Activated CD4-positive, alpha-beta T cell treated with anti-CD3 and anti-CD28 coated beads, Interleukin-2, amount 10 ng/mL, durations not matched to agents 7 days and 5 days (primary cell): ENCODE measurements at regions not wholly inside any gene's neighbourhood (a gene's known extent, or its start where the extent isn't known, plus 50 kb on each side); places are given as distances from the start of the nearest gene placed in this dataset.

Experiments
- CTCF ChIA-PET: fragments of 350-600 bp; sonication (Branson Sonifier 250); formaldehyde crosslinking; loops from one replicate; lab custom pipeline; 2021; ENCODE audit warnings: antibody characterized with exemption; lab: Charles Lee
- POLR2A ChIA-PET: fragments of 350-600 bp; sonication (Branson Sonifier 250); formaldehyde crosslinking; loops from one replicate; lab custom pipeline; 2021; ENCODE audit warnings: antibody characterized with exemption; lab: Charles Lee
- DNase-seq: peaks from one replicate; pipeline ENCODE4 v3.0.0-alpha.2; 2020
- H3K27ac Mint-ChIP-seq: one replicate; pipeline ENCODE4 v1.8.0; 2021; ENCODE audit warnings: mild to moderate bottlenecking, moderate library complexity, mixed read lengths
- H3K27me3 Mint-ChIP-seq: one replicate; pipeline ENCODE4 v1.8.0; 2021; ENCODE audit warnings: mixed read lengths
- H3K36me3 Mint-ChIP-seq: one replicate; pipeline ENCODE4 v1.8.0; 2021; ENCODE audit warnings: low read depth, mixed read lengths
- H3K4me1 Mint-ChIP-seq: one replicate; pipeline ENCODE4 v1.8.0; 2021; ENCODE audit warnings: mixed read lengths
- H3K4me3 Mint-ChIP-seq: one replicate; pipeline ENCODE4 v1.8.0; 2021; ENCODE audit warnings: mild to moderate bottlenecking, moderate library complexity, mixed read lengths
- H3K9me3 Mint-ChIP-seq: one replicate; pipeline ENCODE4 v1.8.0; 2021; ENCODE audit warnings: mixed read lengths

DNA sequence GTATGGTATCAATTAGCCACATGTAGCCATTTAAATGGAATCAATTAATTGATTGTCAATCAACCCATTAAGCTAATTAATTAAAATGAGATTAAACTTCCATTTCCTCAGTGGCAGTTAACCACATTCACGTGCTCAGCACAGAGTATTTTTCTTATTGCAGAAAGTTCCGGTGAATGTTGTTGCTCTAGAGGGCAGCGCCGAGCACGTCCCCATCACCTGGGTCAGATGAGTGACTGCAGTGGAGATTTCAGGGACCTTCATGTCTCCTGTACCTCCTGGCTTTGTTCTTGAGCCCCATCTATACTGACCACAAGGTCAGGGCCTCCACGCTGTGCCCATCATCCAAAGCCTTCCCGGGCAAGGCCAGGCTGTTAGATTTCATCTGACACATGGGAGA, 168.8 kb upstream of the MKI67 start:
- POLR2A ChIA-PET: no interaction called here
- Mint-ChIP-seq H3K27me3 (no peaks in the 10 kb centered on the region), H3K4me1 (no peaks in the 10 kb centered on the region), H3K27ac (no peak overlapping the region), H3K36me3 (no peaks in the 10 kb centered on the region), H3K9me3 (peaks cover 3% of the 10 kb centered on the region), H3K4me3 (no peak overlapping the region)
- no peak for DNase-seq
- CTCF ChIA-PET: no interaction called here

DNA sequence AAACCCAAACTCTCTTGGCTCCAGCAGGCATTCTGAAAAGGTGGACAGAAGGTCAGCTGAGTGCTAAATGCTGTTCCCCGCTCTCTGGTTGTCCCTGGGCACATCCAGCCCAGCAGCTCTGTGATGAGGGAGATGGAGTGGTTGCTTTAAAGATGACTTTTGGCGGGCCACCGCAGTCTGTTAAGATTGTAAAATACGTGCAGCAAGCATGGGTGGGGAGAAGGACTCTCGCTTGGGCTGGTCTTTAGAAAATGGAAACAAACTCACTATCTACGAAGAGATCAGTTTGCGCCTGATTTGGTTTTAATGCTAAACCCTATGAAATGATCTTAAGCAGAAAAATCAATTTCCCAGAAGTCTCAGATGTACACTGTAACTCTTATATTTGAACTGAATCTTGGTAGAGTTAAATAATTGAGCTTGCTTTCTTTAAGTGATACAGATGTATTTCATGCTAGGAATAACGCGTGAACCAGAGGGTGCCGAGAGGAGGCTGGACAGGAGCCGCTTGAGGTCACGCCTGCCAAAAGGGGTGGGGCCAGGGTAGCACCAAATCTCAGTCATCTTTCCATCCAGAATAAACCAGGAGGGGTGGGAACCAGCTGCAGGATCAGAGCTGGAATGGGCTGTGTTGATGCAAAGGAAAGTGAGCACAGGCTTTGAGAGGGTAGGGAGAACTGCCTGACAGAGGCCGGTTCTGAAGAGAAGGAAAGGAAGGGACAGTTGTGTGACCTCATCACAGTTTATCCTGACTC, 170.2 kb upstream of the MKI67 start:
- Mint-ChIP-seq H3K4me3 (no peak overlapping the region), H3K9me3 (no peaks in the 10 kb centered on the region), H3K36me3 (no peaks in the 10 kb centered on the region), H3K4me1 (no peaks in the 10 kb centered on the region), H3K27me3 (no peaks in the 10 kb centered on the region), H3K27ac (no peak overlapping the region)
- ChIA-PET POLR2A (no interaction called here), CTCF (no interaction called here)
- no peak for DNase-seq

DNA sequence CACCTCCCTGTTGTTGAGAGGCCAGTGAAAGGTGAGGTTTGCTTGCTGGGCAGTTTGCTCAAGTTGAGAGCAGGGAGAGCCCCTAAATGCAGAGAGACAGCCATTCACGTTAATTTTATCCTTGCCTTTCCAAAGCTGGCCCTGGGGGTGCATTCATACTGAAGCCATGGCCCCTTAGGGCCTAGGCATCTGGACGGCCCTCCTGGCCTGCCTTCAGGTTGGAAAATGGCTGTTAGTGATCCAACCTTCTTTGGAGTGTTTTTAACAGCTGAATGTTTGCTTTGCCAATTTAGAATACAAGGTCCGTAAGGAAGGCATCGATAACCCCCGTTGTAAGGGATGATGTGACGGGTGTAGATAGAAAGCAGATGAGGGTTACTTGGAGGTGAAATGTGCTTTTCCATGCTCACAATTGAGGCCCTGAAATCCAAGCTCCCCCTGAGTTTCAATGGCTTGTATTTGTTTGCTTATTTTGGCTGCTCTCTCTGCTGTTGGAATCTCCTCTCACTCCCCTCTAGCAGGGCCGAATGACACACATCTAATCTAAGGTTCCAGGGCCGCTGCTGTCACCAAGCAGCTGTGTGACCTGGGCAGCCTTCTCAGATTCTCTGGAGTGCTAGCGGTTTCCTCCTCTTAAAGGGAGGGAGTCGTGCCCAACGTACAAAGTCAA, 171.6 kb upstream of the MKI67 start:
- no peaks in the 10 kb centered on the region for H3K9me3 Mint-ChIP-seq
- DNase-seq: no peak
- ChIA-PET POLR2A (no interaction called here), CTCF (interaction anchor here (0.6 kb wide), 1 partner anchor 56 kb away, joined by 3 read pairs; no protein-coding TSS in a partner anchor)
- H3K27me3 Mint-ChIP-seq: no peaks in the 10 kb centered on the region
- H3K36me3 Mint-ChIP-seq: no peaks in the 10 kb centered on the region
- H3K4me1 Mint-ChIP-seq: no peaks in the 10 kb centered on the region
- H3K4me3 Mint-ChIP-seq: no peak overlapping the region
- no peak overlapping the region for H3K27ac Mint-ChIP-seq

DNA sequence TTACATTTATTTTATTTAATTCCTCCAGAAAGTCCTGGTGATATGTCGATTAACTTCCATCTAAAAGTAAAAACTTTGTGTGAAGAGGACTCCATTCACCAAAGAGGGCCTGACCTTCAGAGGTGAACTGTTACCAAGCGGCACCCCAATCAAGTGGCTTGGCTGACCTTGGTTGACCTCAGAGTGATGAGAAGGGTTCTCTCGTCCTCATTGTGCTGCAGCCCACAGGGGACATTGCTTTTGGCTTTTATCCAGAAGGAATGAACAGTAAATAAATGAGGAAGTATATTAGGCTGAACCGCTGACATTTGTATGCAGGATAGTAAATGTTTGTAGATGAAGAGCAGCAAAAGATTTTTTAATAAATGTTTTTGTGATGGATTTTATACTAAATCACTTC, 172.4 kb upstream of the MKI67 start:
- H3K27me3 Mint-ChIP-seq: no peaks in the 10 kb centered on the region
- no peaks in the 10 kb centered on the region for H3K9me3 Mint-ChIP-seq
- POLR2A ChIA-PET: no interaction called here
- DNase-seq: no peak
- no peak overlapping the region for H3K27ac Mint-ChIP-seq
- H3K4me1 Mint-ChIP-seq: no peaks in the 10 kb centered on the region
- no peak overlapping the region for H3K4me3 Mint-ChIP-seq
- no peaks in the 10 kb centered on the region for H3K36me3 Mint-ChIP-seq
- CTCF ChIA-PET: no interaction called here

DNA sequence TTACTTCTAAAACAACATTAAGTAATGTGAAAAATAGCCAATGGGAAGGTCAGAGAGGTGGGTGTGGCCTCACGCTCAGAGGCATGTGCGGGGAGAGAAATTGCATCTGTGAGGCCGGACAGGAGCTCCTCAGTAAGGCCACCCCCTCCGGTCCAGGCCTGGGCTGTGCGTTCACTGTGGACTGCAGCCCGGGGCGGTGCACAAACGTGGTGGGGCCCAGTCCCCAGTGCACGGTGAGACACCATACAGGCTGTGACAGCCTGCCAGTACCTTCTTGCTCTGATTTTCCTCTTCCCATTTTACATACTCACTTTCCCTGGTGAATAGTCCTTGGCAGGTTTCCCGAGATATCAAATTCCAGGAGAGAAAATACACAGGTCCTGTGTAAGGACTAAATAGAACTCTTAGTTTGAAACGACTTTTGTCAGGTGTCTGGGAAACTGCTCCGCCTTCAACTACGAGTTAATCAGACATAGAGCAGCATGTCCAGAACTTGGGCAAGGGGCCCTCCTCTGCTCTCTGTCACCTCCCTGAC, 174.1 kb upstream of the MKI67 start:
- H3K36me3 Mint-ChIP-seq: no peaks in the 10 kb centered on the region

DNA sequence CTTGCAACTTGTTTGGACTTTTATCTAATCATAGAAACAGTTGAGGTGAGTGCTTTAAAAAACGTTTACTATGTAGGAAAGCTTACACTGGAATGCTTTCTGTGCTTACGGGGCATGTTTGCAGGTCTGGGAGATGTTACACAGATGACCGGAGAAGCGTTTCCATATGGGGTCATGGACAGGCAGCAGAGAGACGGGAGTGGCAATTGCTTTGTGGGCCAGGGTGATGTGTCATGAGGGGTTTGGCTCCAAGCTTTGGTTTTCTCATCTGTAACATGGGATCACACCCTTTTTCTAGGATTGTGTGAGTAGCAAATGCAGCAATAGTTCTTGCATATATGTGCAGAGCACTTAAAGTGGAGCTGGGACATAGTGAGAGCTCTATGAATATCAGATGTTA, 174.8 kb upstream of the MKI67 start:
- H3K36me3 Mint-ChIP-seq: no peaks in the 10 kb centered on the region
- ChIA-PET CTCF (no interaction called here), POLR2A (no interaction called here)
- no peak overlapping the region for H3K27ac Mint-ChIP-seq
- H3K4me1 Mint-ChIP-seq: no peaks in the 10 kb centered on the region
- no peaks in the 10 kb centered on the region for H3K9me3 Mint-ChIP-seq
- no peaks in the 10 kb centered on the region for H3K27me3 Mint-ChIP-seq
- DNase-seq: no peak
- H3K4me3 Mint-ChIP-seq: no peak overlapping the region

More for the DNA sequence above, 174.1 kb upstream of the MKI67 start:
- ChIA-PET CTCF (no interaction called here), POLR2A (no interaction called here)
- DNase-seq: no peak
- no peaks in the 10 kb centered on the region for H3K4me1 Mint-ChIP-seq
- no peak overlapping the region for H3K4me3 Mint-ChIP-seq
- H3K9me3 Mint-ChIP-seq: no peaks in the 10 kb centered on the region
- no peak overlapping the region for H3K27ac Mint-ChIP-seq
- no peaks in the 10 kb centered on the region for H3K27me3 Mint-ChIP-seq

DNA sequence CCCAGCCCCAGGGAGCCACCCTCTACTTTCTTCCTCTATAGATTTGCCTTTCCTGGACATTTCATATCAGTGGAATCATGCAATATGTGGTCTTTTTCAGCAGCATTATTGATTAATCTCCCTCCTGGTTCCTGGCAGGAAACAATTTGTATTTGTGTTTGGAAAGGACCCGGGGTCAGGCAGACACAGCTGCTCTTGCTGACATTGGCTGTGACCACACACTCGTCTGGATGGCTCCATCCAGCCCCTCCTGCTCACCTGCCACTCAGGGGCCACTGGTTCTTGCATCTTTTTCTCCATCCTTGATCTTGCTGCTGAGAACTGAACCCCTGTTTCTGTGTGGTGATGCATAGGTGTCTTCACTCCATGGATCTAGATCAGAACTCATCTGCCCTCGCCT, 176.6 kb upstream of the MKI67 start:
- Mint-ChIP-seq H3K36me3 (no peaks in the 10 kb centered on the region), H3K27me3 (no peaks in the 10 kb centered on the region), H3K9me3 (no peaks in the 10 kb centered on the region), H3K4me1 (no peaks in the 10 kb centered on the region), H3K27ac (no peak overlapping the region), H3K4me3 (no peak overlapping the region)
- ChIA-PET CTCF (no interaction called here), POLR2A (no interaction called here)
- no peak for DNase-seq

DNA sequence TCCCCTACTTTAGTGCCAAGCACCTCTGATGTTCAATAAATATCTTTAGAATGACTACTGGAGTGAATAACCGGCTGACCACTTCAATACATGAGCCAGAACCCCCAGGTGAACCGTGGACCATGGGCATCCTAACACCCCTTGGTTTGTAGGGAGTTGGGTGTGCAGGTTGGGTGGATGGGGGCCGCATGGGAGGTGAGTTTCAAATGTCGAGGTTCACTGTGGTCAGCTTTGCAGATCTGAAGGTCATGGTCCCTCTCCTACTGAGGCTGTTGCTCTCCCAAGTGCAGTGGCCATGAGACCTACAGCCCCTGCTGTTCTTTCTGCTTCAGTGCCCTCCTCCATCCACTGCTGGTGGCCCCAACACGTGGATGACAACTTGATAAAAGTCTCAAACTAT, 178.0 kb upstream of the MKI67 start:
- Mint-ChIP-seq H3K4me3 (no peak overlapping the region), H3K27me3 (no peaks in the 10 kb centered on the region), H3K9me3 (no peaks in the 10 kb centered on the region), H3K36me3 (no peaks in the 10 kb centered on the region), H3K27ac (no peak overlapping the region), H3K4me1 (no peaks in the 10 kb centered on the region)
- ChIA-PET CTCF (no interaction called here), POLR2A (no interaction called here)
- no peak for DNase-seq

DNA sequence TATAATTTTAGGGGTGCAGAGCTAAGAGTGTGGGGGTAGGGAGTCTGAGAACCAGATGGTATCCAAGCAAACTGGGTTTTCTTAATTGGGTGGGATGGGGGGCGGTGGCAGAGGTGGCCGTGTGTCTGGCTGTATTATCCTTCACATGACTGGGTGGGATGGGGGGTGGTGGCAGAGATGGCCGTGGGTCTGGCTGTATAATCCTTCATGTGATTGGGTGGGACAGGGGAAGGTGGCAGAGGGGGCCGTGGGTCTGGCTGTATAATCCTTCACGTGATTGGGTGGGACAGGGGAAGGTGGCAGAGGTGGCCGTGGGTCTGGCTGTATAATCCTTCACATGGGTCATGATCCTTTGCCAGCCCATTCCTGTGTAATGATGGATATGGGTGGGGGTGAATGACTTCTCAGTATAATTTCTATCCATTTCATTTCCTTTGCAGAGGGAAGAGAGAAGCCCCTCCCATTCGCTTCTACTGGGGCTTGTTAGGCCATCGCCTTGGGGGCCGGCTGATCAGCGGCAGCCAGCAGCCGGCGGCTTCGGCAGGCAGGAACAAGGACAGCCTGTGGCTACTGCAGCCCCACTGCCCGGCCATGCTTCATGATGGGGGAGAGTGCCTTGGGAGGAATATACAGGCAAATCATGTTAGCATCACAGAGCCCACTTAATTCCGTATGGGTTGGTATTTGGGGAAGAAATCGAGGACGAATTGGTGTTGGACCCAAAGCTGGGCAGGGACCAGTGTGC, 179.6 kb upstream of the MKI67 start:
- no peak for DNase-seq
- H3K4me3 Mint-ChIP-seq: no peak overlapping the region
- H3K36me3 Mint-ChIP-seq: no peaks in the 10 kb centered on the region
- H3K27ac Mint-ChIP-seq: no peak overlapping the region
- ChIA-PET POLR2A (no interaction called here), CTCF (no interaction called here)
- H3K9me3 Mint-ChIP-seq: no peaks in the 10 kb centered on the region
- no peaks in the 10 kb centered on the region for H3K4me1 Mint-ChIP-seq
- H3K27me3 Mint-ChIP-seq: no peaks in the 10 kb centered on the region

DNA sequence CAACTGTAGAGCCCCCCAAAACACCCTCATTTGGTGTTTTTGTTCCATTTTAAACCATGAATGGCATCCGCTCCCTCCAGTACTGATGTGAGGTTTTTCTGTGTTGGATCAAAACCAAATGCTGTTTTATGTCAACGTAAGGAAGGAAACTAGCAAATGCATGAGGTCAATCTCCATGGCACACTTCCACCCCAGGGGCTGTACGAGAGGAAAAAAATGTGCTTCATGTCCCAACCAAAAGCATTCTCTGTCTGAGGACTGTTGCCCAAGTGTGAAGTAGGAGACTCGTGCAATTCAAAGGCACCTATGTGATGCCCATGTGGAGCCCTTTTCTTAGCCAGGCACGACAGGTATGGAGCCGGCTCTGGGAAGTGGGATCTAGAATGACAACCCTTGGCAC, 180.3 kb upstream of the MKI67 start:
- Mint-ChIP-seq H3K36me3 (no peaks in the 10 kb centered on the region), H3K27ac (no peak overlapping the region), H3K4me3 (no peak overlapping the region), H3K9me3 (no peaks in the 10 kb centered on the region), H3K27me3 (no peaks in the 10 kb centered on the region), H3K4me1 (no peaks in the 10 kb centered on the region)
- CTCF ChIA-PET: no interaction called here
- POLR2A ChIA-PET: no interaction called here
- DNase-seq: no peak

DNA sequence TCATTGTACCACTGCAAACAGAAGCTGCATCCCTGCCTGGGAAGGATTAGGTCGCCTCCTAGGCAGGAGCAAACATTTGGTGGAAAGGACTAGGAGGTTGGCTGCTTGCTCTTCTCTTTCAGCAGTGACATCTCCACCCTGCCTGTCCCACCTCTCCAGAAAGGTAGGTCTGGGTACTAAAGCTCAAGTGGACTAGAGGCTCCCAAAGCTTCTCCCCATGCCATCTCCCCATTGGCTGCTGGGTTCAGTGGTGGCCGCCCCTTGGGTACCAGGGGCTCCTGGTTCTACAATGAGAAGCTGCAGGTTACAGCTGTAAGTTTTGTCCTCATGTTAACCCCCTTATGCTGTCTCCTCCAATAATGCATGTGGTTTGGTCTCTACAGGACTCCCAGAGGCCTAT, 180.7 kb upstream of the MKI67 start:
- ChIA-PET POLR2A (no interaction called here), CTCF (no interaction called here)
- Mint-ChIP-seq H3K27me3 (no peaks in the 10 kb centered on the region), H3K27ac (no peak overlapping the region), H3K36me3 (no peaks in the 10 kb centered on the region), H3K4me1 (no peaks in the 10 kb centered on the region), H3K9me3 (no peaks in the 10 kb centered on the region), H3K4me3 (no peak overlapping the region)
- DNase-seq: no peak

DNA sequence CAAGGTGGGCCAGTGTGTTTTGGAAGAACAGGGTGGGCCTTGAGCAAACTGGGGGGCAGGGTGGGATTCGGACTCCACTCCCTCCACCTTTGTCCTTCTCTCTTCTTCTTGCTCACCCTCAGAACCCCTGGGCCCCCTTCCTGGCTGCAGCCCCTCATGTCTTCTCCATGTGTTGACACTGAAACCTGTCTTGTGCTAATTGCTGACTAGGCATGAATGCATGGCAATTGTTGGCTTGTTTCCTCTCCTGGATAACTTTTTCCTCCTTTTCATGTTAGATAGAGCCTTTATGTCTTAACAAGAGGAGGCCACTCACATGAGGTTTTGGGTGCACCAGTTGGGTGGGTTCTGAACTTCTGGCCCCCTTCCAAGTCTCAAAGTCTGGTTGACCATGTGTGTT, 181.6 kb upstream of the MKI67 start:
- no peak overlapping the region for H3K27ac Mint-ChIP-seq
- no peak overlapping the region for H3K4me3 Mint-ChIP-seq
- no peaks in the 10 kb centered on the region for H3K27me3 Mint-ChIP-seq
- ChIA-PET CTCF (no interaction called here), POLR2A (no interaction called here)
- no peak for DNase-seq
- no peaks in the 10 kb centered on the region for H3K9me3 Mint-ChIP-seq
- no peaks in the 10 kb centered on the region for H3K36me3 Mint-ChIP-seq
- no peaks in the 10 kb centered on the region for H3K4me1 Mint-ChIP-seq

DNA sequence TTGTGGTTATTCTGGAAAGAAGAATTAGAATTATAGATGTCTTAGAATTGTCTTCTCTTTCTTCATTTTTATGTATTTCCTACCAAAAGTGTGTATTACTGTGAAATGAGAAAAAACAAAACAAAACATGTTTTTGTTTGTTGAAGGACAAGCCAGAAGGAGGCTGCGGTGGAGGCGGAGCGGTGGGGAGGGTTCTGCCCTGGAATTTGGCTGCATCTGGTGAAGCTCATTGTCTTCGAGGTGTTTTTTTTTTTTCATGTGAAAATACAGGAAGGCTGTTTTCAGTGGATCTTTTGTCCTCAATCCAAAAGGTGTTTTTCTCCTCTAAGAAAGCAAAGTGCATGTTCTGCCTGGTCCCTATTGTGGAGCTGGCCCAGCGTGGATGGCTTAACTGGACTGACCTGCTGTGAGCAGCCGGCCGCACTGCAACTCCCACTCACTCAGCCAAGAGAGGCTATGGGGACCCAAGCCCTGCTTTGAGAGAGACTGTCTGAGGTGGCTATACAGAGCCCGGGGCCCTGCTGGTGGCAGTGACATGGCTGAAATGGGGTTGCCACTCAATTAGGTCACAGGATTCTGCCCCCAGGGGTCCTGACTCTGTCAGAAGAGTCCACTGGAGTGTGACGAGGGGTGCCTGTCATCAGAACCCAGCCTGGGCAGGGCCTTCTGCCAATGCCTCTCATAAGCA, 184.9 kb upstream of the MKI67 start:
- H3K9me3 Mint-ChIP-seq: no peaks in the 10 kb centered on the region
- no peak overlapping the region for H3K4me3 Mint-ChIP-seq
- DNase-seq: no peak
- no peaks in the 10 kb centered on the region for H3K27me3 Mint-ChIP-seq
- POLR2A ChIA-PET: no interaction called here
- no peaks in the 10 kb centered on the region for H3K36me3 Mint-ChIP-seq
- H3K27ac Mint-ChIP-seq: no peak overlapping the region
- CTCF ChIA-PET: no interaction called here
- H3K4me1 Mint-ChIP-seq: no peaks in the 10 kb centered on the region
